NCI-H526 treated with DMSO at 0.1 percent for 48 hours (cell line): ENCODE measurements at regions not wholly inside any gene's neighbourhood (a gene's known extent, or its start where the extent isn't known, plus 50 kb on each side); places are given as distances from the start of the nearest gene placed in this dataset.
"Not testable (repeated sequence)": the region's sequence is repeated elsewhere in the genome, so short reads cannot be mapped to it uniquely, and the experiment has no call there.

Experiments used
- DNase-seq: peaks from one replicate; lab custom pipeline; 2025; lab: John Stamatoyannopoulos, UW

- no peak for DNase-seq
Measured at GRCh38 chr14:86363576-86363975, 833.6 kb downstream of the FLRT2 start.

GRCh38 chr14:86363047-86363446, 833.1 kb downstream of the FLRT2 start:
- no peak for DNase-seq

GRCh38 chr14:86357876-86358275, 827.9 kb downstream of the FLRT2 start:
- peak; percentile 54 for DNase-seq

GRCh38 chr14:86357119-86357518, 827.2 kb downstream of the FLRT2 start:
- no peak for DNase-seq

- no peak for DNase-seq
Measured at GRCh38 chr14:86346818-86347384, 817.0 kb downstream of the FLRT2 start.

GRCh38 chr14:86334355-86334754, 804.4 kb downstream of the FLRT2 start:
- DNase-seq, result no peak

GRCh38 chr14:86333493-86333892, 803.5 kb downstream of the FLRT2 start:
- DNase-seq, result no peak

- DNase-seq, result no peak
Measured at GRCh38 chr14:86331341-86331740, 801.4 kb downstream of the FLRT2 start.

GRCh38 chr14:86321151-86321550, 791.2 kb downstream of the FLRT2 start:
- DNase-seq, result no peak

- DNase-seq, result not testable (repeated sequence)
Measured at GRCh38 chr14:86312154-86312665, 782.3 kb downstream of the FLRT2 start.

GRCh38 chr14:86311151-86311550, 781.2 kb downstream of the FLRT2 start:
- no peak for DNase-seq

- no peak for DNase-seq
Measured at GRCh38 chr14:86310611-86311010, 780.7 kb downstream of the FLRT2 start.

- no peak for DNase-seq
Measured at GRCh38 chr14:86310148-86310547, 780.2 kb downstream of the FLRT2 start.

- DNase-seq, result no peak
Measured at GRCh38 chr14:86305058-86305457, 775.1 kb downstream of the FLRT2 start.

GRCh38 chr14:86299994-86300393, 770.0 kb downstream of the FLRT2 start:
- DNase-seq, result no peak

GRCh38 chr14:86296173-86296572, 766.2 kb downstream of the FLRT2 start:
- DNase-seq, result peak; percentile 58

- no peak for DNase-seq
Measured at GRCh38 chr14:86288336-86288735, 758.4 kb downstream of the FLRT2 start.

GRCh38 chr14:86279405-86279804, 749.5 kb downstream of the FLRT2 start:
- no peak for DNase-seq

GRCh38 chr14:86257973-86258372, 728.0 kb downstream of the FLRT2 start:
- DNase-seq, result no peak

- no peak for DNase-seq
Measured at GRCh38 chr14:86243158-86243557, 713.2 kb downstream of the FLRT2 start.

- DNase-seq, result no peak
Measured at GRCh38 chr14:86237733-86238132, 707.8 kb downstream of the FLRT2 start.

GRCh38 chr14:86221755-86222154, 691.8 kb downstream of the FLRT2 start:
- no peak for DNase-seq

- DNase-seq, result no peak
Measured at GRCh38 chr14:86221000-86221399, 691.1 kb downstream of the FLRT2 start.

- no peak for DNase-seq
Measured at GRCh38 chr14:86217523-86217922, 687.6 kb downstream of the FLRT2 start.
